Lower leg skin (tissue), 4 donors: ENCODE measurements at regions not wholly inside any gene's neighbourhood (a gene's known extent, or its start where the extent isn't known, plus 50 kb on each side); places are given as distances from the start of the nearest gene placed in this dataset.

Source experiments
- DNase-seq, 2 donors: peaks; one replicate each; pipeline ENCODE4 v3.0.0-alpha.2; 2019; ENCODE audit warnings: low spot score in 2 of 2
- H3K4me3 ChIP-seq: fragments of 200-600 bp; sonication (generic); 2 replicates; pipeline ENCODE4 v1.5.1; 2017; ENCODE audit warnings: mild to moderate bottlenecking, low read depth; ENCODE audit not compliant: poor library complexity, severe bottlenecking
- CTCF ChIP-seq, 3 donors: fragments of 450-650 bp; IDR thresholded peaks; one replicate each; pipeline ENCODE4 v1.5.1; 2016; ENCODE audit warnings: antibody characterized with exemption in 3 of 3, mild to moderate bottlenecking in 3 of 3, moderate library complexity in 2 of 3
- POLR2A ChIP-seq, 2 donors: fragments of 450-650 bp; IDR thresholded peaks; one replicate each; pipeline ENCODE4 v1.6.1; 2016 to 2017; ENCODE audit warnings: antibody characterized with exemption in 2 of 2, mild to moderate bottlenecking in 1 of 2, moderate library complexity in 1 of 2
- WGBS, 2 donors: methylation state at CpG; one replicate each; pipeline ENCODE4 v1.1.5; 2018; 5-methylcytosine and 5-hydroxymethylcytosine counted together
- intact Hi-C: fragments of 100-400 bp; cut with DNase I; formaldehyde crosslinking; loops from one replicate; pipeline ENCODE4 v1.15.0; 2023; ENCODE audit warnings: low total_unique reads

GRCh38 chr3:150268426-150269391 lies 139.4 kb upstream of the TSC22D2 start:
- TF ChIP-seq POLR2A (IDR thresholded peaks at IDR 0.05) (no peak), CTCF (IDR thresholded peaks at IDR 0.05) (no peak)
- intact Hi-C loops: no loop called here
- DNase-seq: no peak
- WGBS, 2 donors: 77 to 79% methylated on average over 6 of the region's 6 CpGs
- no peak overlapping the region for H3K4me3 ChIP-seq

DNA sequence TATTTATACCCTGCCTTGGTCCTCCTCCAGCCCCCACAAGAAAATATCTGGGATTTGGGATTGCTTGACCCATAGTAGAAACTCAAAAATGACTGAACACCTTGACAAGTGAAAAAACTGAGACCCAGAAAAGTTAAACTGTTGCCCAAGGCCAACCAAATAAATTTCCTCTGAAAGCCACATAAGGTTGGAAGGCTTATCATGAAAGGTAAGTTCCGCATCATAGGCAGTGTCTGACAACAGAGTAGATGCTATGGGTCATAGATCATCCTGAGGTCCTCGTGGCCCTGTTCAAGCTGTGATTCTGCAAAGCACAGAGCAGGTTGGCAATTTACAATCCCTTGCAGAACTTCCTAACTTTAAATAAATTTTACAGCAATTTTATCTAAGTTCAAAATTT lies 140.8 kb upstream of the TSC22D2 start:
- TF ChIP-seq CTCF (IDR thresholded peaks at IDR 0.05) (no peak), POLR2A (IDR thresholded peaks at IDR 0.05) (no peak)
- no peak overlapping the region for H3K4me3 ChIP-seq
- 89 to 95% methylated on average over 2 of the region's 2 CpGs for WGBS, 2 donors
- DNase-seq: no peak
- intact Hi-C loops: no loop called here

- intact Hi-C loops: no loop called here
- TF ChIP-seq POLR2A (IDR thresholded peaks at IDR 0.05) (no peak), CTCF (IDR thresholded peaks at IDR 0.05) (no peak)
- no peak overlapping the region for H3K4me3 ChIP-seq
- no peak for DNase-seq
- 44 to 60% methylated on average over 2 of the region's 2 CpGs for WGBS, 2 donors
These were observed 142.8 kb upstream of the TSC22D2 start for GRCh38 chr3:150265305-150265704.

- intact Hi-C loops: no loop called here
- 60 to 62% methylated on average over 6 of the region's 6 CpGs for WGBS, 2 donors
- no peak for TF ChIP-seq POLR2A (IDR thresholded peaks at IDR 0.05)
- H3K4me3 ChIP-seq: no peak overlapping the region
- DNase-seq: no peak
These were observed 143.4 kb upstream of the TSC22D2 start for GRCh38 chr3:150264561-150265279.

DNA sequence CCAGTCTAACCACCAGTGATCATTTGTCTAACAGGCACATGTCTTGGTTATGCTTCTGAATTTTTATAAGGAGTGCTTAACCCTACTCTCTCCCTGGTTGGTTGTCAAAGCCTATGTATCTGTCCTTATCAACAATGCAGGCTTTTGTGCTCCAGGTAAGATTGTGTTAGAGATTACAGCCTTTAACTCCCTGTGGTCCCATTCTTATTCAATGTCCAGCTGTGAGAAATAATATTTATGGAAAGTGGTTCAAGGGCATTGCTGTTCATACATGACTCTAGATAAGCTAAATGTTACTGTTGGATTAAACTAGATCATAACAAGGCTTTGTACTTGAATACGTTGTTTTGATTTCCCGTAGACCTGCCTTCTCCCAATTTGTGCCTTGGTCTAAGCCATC lies 146.1 kb upstream of the TSC22D2 start:
- TF ChIP-seq POLR2A (IDR thresholded peaks at IDR 0.05): no peak
- TF ChIP-seq CTCF (IDR thresholded peaks at IDR 0.05): no peak
- no peak for DNase-seq
- WGBS, 2 donors: 97% methylated on average over 2 of the region's 2 CpGs
- no peak overlapping the region for H3K4me3 ChIP-seq
- intact Hi-C loops: no loop called here

- no peak for DNase-seq
- intact Hi-C loops: no loop called here
- 87 to 91% methylated on average over 2 of the region's 2 CpGs for WGBS, 2 donors
- H3K4me3 ChIP-seq: no peak overlapping the region
- TF ChIP-seq POLR2A (IDR thresholded peaks at IDR 0.05): no peak
- no peak for TF ChIP-seq CTCF (IDR thresholded peaks at IDR 0.05)
These were observed 146.7 kb upstream of the TSC22D2 start for GRCh38 chr3:150261418-150261817.
